ENCODE measurements at regions not wholly inside any gene's neighbourhood (a gene's known extent, or its start where the extent isn't known, plus 50 kb on each side); places are given as distances from the start of the nearest gene placed in this dataset.

DNA sequence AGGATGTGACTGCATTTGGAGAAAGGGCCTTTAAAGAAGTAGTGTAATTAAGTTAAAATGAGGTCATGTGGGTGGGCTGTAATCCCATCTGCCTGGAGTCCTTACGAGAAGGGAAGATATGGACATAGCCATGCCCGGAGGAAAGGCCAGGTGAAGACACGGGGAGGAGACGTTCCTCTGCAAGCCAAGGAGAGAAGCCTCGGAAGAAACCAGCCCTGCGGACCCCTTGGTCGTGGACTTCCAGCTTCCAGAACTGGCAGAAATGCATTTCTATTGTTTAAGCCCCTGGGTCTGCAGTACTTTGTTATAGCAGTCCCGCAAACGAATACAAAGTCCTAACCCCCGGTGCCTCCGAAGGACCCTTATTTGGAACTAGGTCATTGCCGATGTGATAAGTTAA lies 87.6 kb upstream of the TAF1B start:
- Mint-ChIP-seq H3K9me3 (no peaks in the 10 kb centered on the region), H3K4me3 (no peak overlapping the region), H3K27me3 (ENCODE audit: low read depth) (peaks cover 5% of the 10 kb centered on the region; the same call in 1 of the 2 replicates), H3K27ac (no peak overlapping the region), H3K4me1 (peaks cover 36% of the 10 kb centered on the region), H3K36me3 (no peaks in the 10 kb centered on the region)
- ATAC-seq (no peak), DNase-seq (ENCODE audit: low spot score) (no peak)
- ChIA-PET POLR2A (no interaction called here), CTCF (interaction anchor here (0.9 to 6.5 kb wide), 3 partner anchors 11 to 15 kb away, joined by 3 to 82 read pairs (median 6); no protein-coding TSS in a partner anchor)
- TF ChIP-seq TCF7 (CRISPR knock-in tag; IDR thresholded peaks at IDR 0.05; ENCODE audit: low read depth) (no peak), RORB (CRISPR knock-in tag; IDR thresholded peaks at IDR 0.05) (no peak), ELF4 (CRISPR knock-in tag; IDR thresholded peaks at IDR 0.05; ENCODE audit: low read depth) (no peak), ZNF425 (CRISPR knock-in tag; conservative IDR thresholded peaks at IDR 0.05) (no peak), NR2C2 (CRISPR knock-in tag; IDR thresholded peaks at IDR 0.05) (no peak), ESRRA (CRISPR knock-in tag; IDR thresholded peaks at IDR 0.05; ENCODE audit: borderline replicate concordance) (no peak), ZSCAN18 (CRISPR knock-in tag; IDR thresholded peaks at IDR 0.05) (no peak), GTF2I (CRISPR knock-in tag; conservative IDR thresholded peaks at IDR 0.05) (no peak), ZBTB43 (CRISPR knock-in tag; IDR thresholded peaks at IDR 0.05) (no peak), MYBL2 (CRISPR knock-in tag; IDR thresholded peaks at IDR 0.05) (no peak), FOXP1 (CRISPR knock-in tag; IDR thresholded peaks at IDR 0.05; ENCODE audit: borderline replicate concordance) (no peak)
- TF ChIP-seq, protein P1, sequence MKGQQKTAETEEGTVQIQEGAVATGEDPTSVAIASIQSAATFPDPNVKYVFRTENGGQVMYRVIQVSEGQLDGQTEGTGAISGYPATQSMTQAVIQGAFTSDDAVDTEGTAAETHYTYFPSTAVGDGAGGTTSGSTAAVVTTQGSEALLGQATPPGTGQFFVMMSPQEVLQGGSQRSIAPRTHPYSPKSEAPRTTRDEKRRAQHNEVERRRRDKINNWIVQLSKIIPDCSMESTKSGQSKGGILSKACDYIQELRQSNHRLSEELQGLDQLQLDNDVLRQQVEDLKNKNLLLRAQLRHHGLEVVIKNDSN (CRISPR knock-in tag; IDR thresholded peaks at IDR 0.05) = no peak
- TF ChIP-seq, protein P2, sequence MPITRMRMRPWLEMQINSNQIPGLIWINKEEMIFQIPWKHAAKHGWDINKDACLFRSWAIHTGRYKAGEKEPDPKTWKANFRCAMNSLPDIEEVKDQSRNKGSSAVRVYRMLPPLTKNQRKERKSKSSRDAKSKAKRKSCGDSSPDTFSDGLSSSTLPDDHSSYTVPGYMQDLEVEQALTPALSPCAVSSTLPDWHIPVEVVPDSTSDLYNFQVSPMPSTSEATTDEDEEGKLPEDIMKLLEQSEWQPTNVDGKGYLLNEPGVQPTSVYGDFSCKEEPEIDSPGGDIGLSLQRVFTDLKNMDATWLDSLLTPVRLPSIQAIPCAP (CRISPR knock-in tag; IDR thresholded peaks at IDR 0.05) = no peak

GRCh38 chr2:9756692-9757250 lies 86.5 kb upstream of the TAF1B start:
- ChIA-PET POLR2A (interaction anchor here (0.6 kb wide), 1 partner anchor 565 kb away, joined by 5 read pairs; no protein-coding TSS in a partner anchor), CTCF (interaction anchor here (0.9 to 6.5 kb wide), 4 partner anchors 9 to 21 kb away, joined by 3 to 82 read pairs (median 6); no protein-coding TSS in a partner anchor)
- H3K4me3 Mint-ChIP-seq = no peak overlapping the region
- TF ChIP-seq NR2C2 (CRISPR knock-in tag; IDR thresholded peaks at IDR 0.05) (no peak), NFATC4 (CRISPR knock-in tag; IDR thresholded peaks at IDR 0.05) (no peak), ZNF532 (CRISPR knock-in tag; IDR thresholded peaks at IDR 0.05; ENCODE audit: borderline replicate concordance) (no peak), ZNF425 (CRISPR knock-in tag; conservative IDR thresholded peaks at IDR 0.05) (no peak), RELA (CRISPR knock-in tag; IDR thresholded peaks at IDR 0.05; ENCODE audit: borderline replicate concordance) (no peak), ZNF138 (CRISPR knock-in tag; conservative IDR thresholded peaks at IDR 0.05) (no peak)
- TF ChIP-seq, protein P3, sequence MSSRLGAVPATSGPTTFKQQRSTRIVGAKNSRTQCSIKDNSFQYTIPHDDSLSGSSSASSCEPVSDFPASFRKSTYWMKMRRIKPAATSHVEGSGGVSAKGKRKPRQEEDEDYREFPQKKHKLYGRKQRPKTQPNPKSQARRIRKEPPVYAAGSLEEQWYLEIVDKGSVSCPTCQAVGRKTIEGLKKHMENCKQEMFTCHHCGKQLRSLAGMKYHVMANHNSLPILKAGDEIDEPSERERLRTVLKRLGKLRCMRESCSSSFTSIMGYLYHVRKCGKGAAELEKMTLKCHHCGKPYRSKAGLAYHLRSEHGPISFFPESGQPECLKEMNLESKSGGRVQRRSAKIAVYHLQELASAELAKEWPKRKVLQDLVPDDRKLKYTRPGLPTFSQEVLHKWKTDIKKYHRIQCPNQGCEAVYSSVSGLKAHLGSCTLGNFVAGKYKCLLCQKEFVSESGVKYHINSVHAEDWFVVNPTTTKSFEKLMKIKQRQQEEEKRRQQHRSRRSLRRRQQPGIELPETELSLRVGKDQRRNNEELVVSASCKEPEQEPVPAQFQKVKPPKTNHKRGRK (CRISPR knock-in tag; IDR thresholded peaks at IDR 0.05; ENCODE audit: borderline replicate concordance) = no peak

More at GRCh38 chr2:9756692-9757250, 86.5 kb upstream of the TAF1B start:
- Mint-ChIP-seq H3K9me3 (no peaks in the 10 kb centered on the region), H3K27ac (no peak overlapping the region), H3K27me3 (ENCODE audit: low read depth) (peaks cover 5% of the 10 kb centered on the region; the same call in 1 of the 2 replicates), H3K4me1 (peaks cover 36% of the 10 kb centered on the region), H3K36me3 (no peaks in the 10 kb centered on the region)
- DNase-seq (ENCODE audit: low spot score) (no peak), ATAC-seq (no peak)

Data from WTC11 (cell line).